AG09309 (cell line): ENCODE measurements at regions not wholly inside any gene's neighbourhood (a gene's known extent, or its start where the extent isn't known, plus 50 kb on each side); places are given as distances from the start of the nearest gene placed in this dataset.
A peak's percentile ranks its signal among the peaks of the same experiment; 100 is the strongest.

ENCODE experiments used
- DNase-seq: peaks from one replicate; pipeline ENCODE4 v3.0.0-alpha.2; 2010; ENCODE audit warnings: low read depth
- H3K4me3 ChIP-seq: 2 replicates; pipeline ENCODE4 v1.5.1; 2011; ENCODE audit warnings: mild to moderate bottlenecking, low read depth, low read length, moderate library complexity; ENCODE audit not compliant: control insufficient read depth
- TF ChIP-seq, protein P1 (sequence below): IDR thresholded peaks from 2 replicates; pipeline ENCODE4 v1.5.1; 2011; ENCODE audit warnings: mild to moderate bottlenecking, low read depth, low read length, inconsistent platforms; ENCODE audit not compliant: insufficient read depth, control insufficient read depth; ENCODE audit errors: missing control alignments

GRCh38 chr3:75138345-75138744 lies 523.9 kb upstream of the CNTN3 start:
- H3K4me3 ChIP-seq: no peak overlapping the region
- DNase-seq: no peak
- TF ChIP-seq, protein P1, sequence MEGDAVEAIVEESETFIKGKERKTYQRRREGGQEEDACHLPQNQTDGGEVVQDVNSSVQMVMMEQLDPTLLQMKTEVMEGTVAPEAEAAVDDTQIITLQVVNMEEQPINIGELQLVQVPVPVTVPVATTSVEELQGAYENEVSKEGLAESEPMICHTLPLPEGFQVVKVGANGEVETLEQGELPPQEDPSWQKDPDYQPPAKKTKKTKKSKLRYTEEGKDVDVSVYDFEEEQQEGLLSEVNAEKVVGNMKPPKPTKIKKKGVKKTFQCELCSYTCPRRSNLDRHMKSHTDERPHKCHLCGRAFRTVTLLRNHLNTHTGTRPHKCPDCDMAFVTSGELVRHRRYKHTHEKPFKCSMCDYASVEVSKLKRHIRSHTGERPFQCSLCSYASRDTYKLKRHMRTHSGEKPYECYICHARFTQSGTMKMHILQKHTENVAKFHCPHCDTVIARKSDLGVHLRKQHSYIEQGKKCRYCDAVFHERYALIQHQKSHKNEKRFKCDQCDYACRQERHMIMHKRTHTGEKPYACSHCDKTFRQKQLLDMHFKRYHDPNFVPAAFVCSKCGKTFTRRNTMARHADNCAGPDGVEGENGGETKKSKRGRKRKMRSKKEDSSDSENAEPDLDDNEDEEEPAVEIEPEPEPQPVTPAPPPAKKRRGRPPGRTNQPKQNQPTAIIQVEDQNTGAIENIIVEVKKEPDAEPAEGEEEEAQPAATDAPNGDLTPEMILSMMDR: no peak

- no peak overlapping the region for H3K4me3 ChIP-seq
- DNase-seq: no peak
- TF ChIP-seq, protein P1: no peak
These were observed 523.1 kb upstream of the FRG2C start for GRCh38 chr3:75140904-75141615.

DNA sequence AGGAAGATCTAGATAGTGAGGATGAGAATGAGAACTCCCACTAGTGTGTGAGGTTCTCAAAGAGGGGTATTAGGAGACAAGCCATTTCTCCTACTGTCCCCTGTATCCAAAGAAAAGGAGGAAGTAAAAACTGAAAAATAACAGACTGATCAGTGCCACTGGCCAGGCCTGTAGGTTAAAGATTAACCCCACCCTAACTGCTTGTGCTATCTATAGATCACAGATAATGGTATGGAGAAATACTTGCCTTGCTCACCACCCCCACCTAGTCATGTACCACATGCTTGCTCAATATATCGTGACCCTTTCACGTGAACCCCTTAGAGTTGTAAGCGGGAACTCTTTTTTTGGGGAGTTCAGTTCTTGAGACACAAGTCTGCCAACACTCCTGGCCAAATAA lies 519.7 kb upstream of the FRG2C start:
- H3K4me3 ChIP-seq: no peak overlapping the region
- no peak for DNase-seq
- TF ChIP-seq, protein P1: no peak

DNA sequence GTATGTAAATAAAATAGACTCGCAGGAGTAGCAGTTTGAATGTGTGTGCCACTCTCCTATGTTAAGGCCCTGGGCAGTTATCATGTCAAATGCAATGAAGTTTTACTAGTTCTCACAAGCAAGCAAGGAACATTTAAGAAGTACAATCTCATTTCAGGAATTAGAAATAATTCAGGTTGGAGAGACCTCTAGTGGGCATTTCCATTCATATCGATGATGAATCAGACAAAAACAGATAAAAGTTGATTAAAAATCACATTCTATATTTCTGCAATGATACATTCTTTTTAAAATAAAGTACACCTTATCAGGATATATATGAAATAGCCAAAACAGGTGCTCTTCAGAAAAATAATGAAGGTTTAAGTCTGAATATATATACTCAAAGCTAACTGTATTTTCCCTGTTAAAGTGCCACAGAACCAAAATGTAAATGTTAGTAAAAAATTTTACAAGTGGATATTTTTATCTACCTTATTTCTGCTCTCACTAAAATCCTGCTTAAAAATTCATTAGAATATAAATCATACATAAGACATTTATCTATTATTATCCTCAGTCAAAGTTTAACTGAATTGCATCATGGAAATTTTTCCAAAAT lies 492.4 kb upstream of the FRG2C start:
- DNase-seq: peak; percentile 2
- no peak overlapping the region for H3K4me3 ChIP-seq
- TF ChIP-seq, protein P1: peak; percentile 35

DNA sequence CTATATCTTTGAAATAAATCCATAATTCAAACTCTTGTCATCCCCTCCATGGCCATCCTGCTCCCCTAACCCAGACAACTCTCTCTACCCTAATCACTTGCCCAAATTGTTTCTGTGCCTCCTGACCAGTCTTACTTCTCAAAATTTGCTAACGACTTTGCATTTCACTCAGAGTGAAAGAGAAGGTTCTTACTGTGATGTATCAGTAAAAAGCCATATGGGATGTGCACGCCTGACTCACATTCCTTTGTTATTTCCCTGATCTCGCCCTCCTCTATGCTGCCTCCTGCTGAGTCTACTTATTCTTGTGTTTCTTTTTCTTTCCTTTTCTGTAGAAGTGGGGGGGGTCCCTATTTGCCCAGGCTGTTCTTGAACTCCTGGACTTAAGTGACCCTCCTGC lies 487.2 kb upstream of the FRG2C start:
- TF ChIP-seq, protein P1: no peak

GRCh38 chr3:75180235-75180944 lies 483.7 kb upstream of the FRG2C start:
- DNase-seq: no peak
- TF ChIP-seq, protein P1: no peak
- no peak overlapping the region for H3K4me3 ChIP-seq

More for the DNA sequence above, 487.2 kb upstream of the FRG2C start:
- no peak overlapping the region for H3K4me3 ChIP-seq
- no peak for DNase-seq
